PC-3 (cell line): ENCODE measurements at regions not wholly inside any gene's neighbourhood (a gene's known extent, or its start where the extent isn't known, plus 50 kb on each side); places are given as distances from the start of the nearest gene placed in this dataset.

Experiments used
- ATAC-seq: fragments of 200-7000 bp; cut with Tn5 transposase; 2 replicates; pipeline ENCODE4 v1.9.1; 2020; ENCODE audit warnings: mild to moderate bottlenecking, moderate library complexity
- BruUV-seq: library from RNA; stranded (reverse); fragments of 400-500 nt; replicated peaks from 2 replicates; lab custom pipeline; 2021; lab: Mats Ljungman, UMichigan
- CTCF ChIA-PET: fragments of 300-600 bp; sonication (Branson Sonifier 250); formaldehyde crosslinking; loops from one replicate; lab custom pipeline; 2022; ENCODE audit warnings: antibody characterized with exemption; lab: Charles Lee
- POLR2A ChIA-PET: fragments of 300-600 bp; sonication (Branson Sonifier 250); formaldehyde crosslinking; loops from one replicate; lab custom pipeline; 2022; ENCODE audit warnings: antibody characterized with exemption; ENCODE audit not compliant: unreplicated experiment; lab: Charles Lee
- DNase-seq: peaks from one replicate; pipeline ENCODE4 v3.0.0-alpha.2; 2015
- H2AFZ ChIP-seq: fragments of 300-600 bp; sonication (generic); 2 replicates; pipeline ENCODE4 v1.6.0; 2016; ENCODE audit warnings: antibody characterized with exemption, low read length
- H3F3A ChIP-seq: fragments of 300-600 bp; sonication (generic); one replicate; pipeline ENCODE4 v1.6.0; 2017; ENCODE audit warnings: antibody characterized with exemption, low read length, control low read depth, mild to moderate bottlenecking; ENCODE audit not compliant: unreplicated experiment
- H3K27ac ChIP-seq: fragments of 300-600 bp; sonication (generic); 2 replicates; pipeline ENCODE4 v1.5.1; 2016; ENCODE audit warnings: mild to moderate bottlenecking, low read length
- H3K27me3 ChIP-seq: fragments of 300-600 bp; sonication (generic); 2 replicates; pipeline ENCODE4 v1.6.1; 2016; ENCODE audit warnings: low read length, mixed read lengths
- H3K36me3 ChIP-seq: fragments of 300-600 bp; sonication (generic); 2 replicates; pipeline ENCODE4 v1.6.1; 2016; ENCODE audit warnings: low read depth, mixed run types, low read length, mixed read lengths
- H3K4me1 ChIP-seq: fragments of 300-600 bp; sonication (generic); 2 replicates; pipeline ENCODE4 v1.5.1; 2016; ENCODE audit warnings: low read length; ENCODE audit not compliant: insufficient read depth
- H3K4me2 ChIP-seq: fragments of 300-600 bp; sonication (generic); 2 replicates; pipeline ENCODE4 v1.6.0; 2016; ENCODE audit warnings: low read length
- H3K4me3 ChIP-seq: fragments of 300-600 bp; sonication (generic); 2 replicates; pipeline ENCODE4 v1.5.1; 2016; ENCODE audit warnings: mild to moderate bottlenecking, low read length, mixed read lengths
- H3K79me2 ChIP-seq: fragments of 300-600 bp; sonication (generic); 2 replicates; pipeline ENCODE4 v1.6.1; 2017; ENCODE audit warnings: low read length, mixed read lengths
- H3K9ac ChIP-seq: fragments of 300-600 bp; sonication (generic); 2 replicates; pipeline ENCODE4 v1.6.0; 2016; ENCODE audit warnings: mild to moderate bottlenecking, low read length
- H3K9me2 ChIP-seq: fragments of 300-600 bp; sonication (generic); replicated peaks from 2 replicates; pipeline ENCODE4 v1.6.1; 2016; ENCODE audit warnings: mixed run types, low read length, mixed read lengths
- H3K9me3 ChIP-seq: fragments of 300-600 bp; sonication (generic); 2 replicates; pipeline ENCODE4 v1.6.1; 2016; ENCODE audit warnings: low read length, mixed read lengths
- H4K20me1 ChIP-seq: fragments of 300-600 bp; sonication (generic); 2 replicates; pipeline ENCODE4 v1.6.1; 2016; ENCODE audit warnings: low read length, mixed read lengths
- CTCF ChIP-seq: fragments of 300-600 bp; sonication (generic); conservative IDR thresholded peaks from 2 replicates; pipeline ENCODE4 v1.5.1; 2017; ENCODE audit warnings: antibody characterized with exemption, low read depth, mild to moderate bottlenecking, low read length
- EZH2 ChIP-seq: fragments of 300-600 bp; sonication (generic); IDR thresholded peaks from one replicate; pipeline ENCODE4 v1.6.1; 2017; ENCODE audit warnings: antibody characterized with exemption, mild to moderate bottlenecking, low read length; ENCODE audit not compliant: unreplicated experiment
- EZH2phosphoT487 ChIP-seq: fragments of 300-600 bp; sonication (generic); IDR thresholded peaks from 2 replicates; pipeline ENCODE4 v1.6.1; 2018; ENCODE audit warnings: mild to moderate bottlenecking, antibody characterized with exemption, low read length, borderline replicate concordance
- intact Hi-C: fragments of 100-400 bp; cut with micrococcal nuclease; formaldehyde crosslinking; loops from 2 replicates; pipeline ENCODE4 v1.9.0; 2023

GRCh38 chr4:19693936-19694570, 557.7 kb upstream of the SLIT2 start:
- H3K4me1 ChIP-seq: peaks cover 8% of the 10 kb centered on the region
- no peaks in the 10 kb centered on the region for H3K36me3 ChIP-seq
- H3K27ac ChIP-seq: no peak overlapping the region
- ChIA-PET CTCF (no interaction called here), POLR2A (no interaction called here)
- no peaks in the 10 kb centered on the region for H3K79me2 ChIP-seq
- no peaks in the 10 kb centered on the region for H3F3A ChIP-seq
- no peak overlapping the region for H3K4me2 ChIP-seq
- intact Hi-C loops: no loop called here
- ATAC-seq: no peak
- no peak overlapping the region for H3K9ac ChIP-seq
- no peaks in the 10 kb centered on the region for H3K9me3 ChIP-seq
- BruUV-seq: no TSS peak
- H4K20me1 ChIP-seq: no peaks in the 10 kb centered on the region
- no peak overlapping the region for H2AFZ ChIP-seq
- H3K9me2 ChIP-seq: no peaks in the 10 kb centered on the region
- H3K4me3 ChIP-seq: no peak overlapping the region
- TF ChIP-seq EZH2phosphoT487 (no peak), EZH2 (no peak), CTCF (no peak)
- no peak for DNase-seq
- no peaks in the 10 kb centered on the region for H3K27me3 ChIP-seq

GRCh38 chr4:19689511-19689910, 562.2 kb upstream of the SLIT2 start:
- DNase-seq: peak; percentile 75
- peak; percentile 35; the same call in 1 of the 2 replicates for ATAC-seq
- peak overlapping the region; percentile 27; the same call in 1 of the 2 replicates for H3K4me3 ChIP-seq

More at GRCh38 chr4:19689511-19689910, 562.2 kb upstream of the SLIT2 start:
- no peaks in the 10 kb centered on the region for H3K79me2 ChIP-seq
- H4K20me1 ChIP-seq: no peaks in the 10 kb centered on the region
- CTCF ChIA-PET: no interaction called here
- H2AFZ ChIP-seq: no peak overlapping the region
- no peak overlapping the region for H3K27ac ChIP-seq
- no peaks in the 10 kb centered on the region for H3K9me3 ChIP-seq
- no peak for TF ChIP-seq EZH2phosphoT487
- no peak for TF ChIP-seq CTCF
- no peak for TF ChIP-seq EZH2
- no TSS peak for BruUV-seq
- H3K4me2 ChIP-seq: peak overlapping the region; percentile 60
- no peaks in the 10 kb centered on the region for H3F3A ChIP-seq
- POLR2A ChIA-PET: no interaction called here
- no peaks in the 10 kb centered on the region for H3K9me2 ChIP-seq
- no peaks in the 10 kb centered on the region for H3K36me3 ChIP-seq
- peaks cover 8% of the 10 kb centered on the region for H3K4me1 ChIP-seq
- no peaks in the 10 kb centered on the region for H3K27me3 ChIP-seq
- intact Hi-C loops: no loop called here
- H3K9ac ChIP-seq: no peak overlapping the region
